BJ (cell line): ENCODE measurements at regions not wholly inside any gene's neighbourhood (a gene's known extent, or its start where the extent isn't known, plus 50 kb on each side); places are given as distances from the start of the nearest gene placed in this dataset.

Experiments
- CTCF ChIA-PET: fragments of 350-600 bp; formaldehyde crosslinking; extraction: SDS; loops from one replicate; lab custom pipeline; 2021; ENCODE audit warnings: antibody characterized with exemption, inconsistent platforms; lab: Yijun Ruan, JAX
- POLR2A ChIA-PET: fragments of 300-600 bp; sonication (Branson Sonifier 250); formaldehyde crosslinking; extraction: SDS; loops from one replicate; lab custom pipeline; 2021; ENCODE audit warnings: antibody characterized with exemption; lab: Charles Lee
- DNase-seq: peaks from one replicate; pipeline ENCODE4 v3.0.0-alpha.2; 2011; ENCODE audit warnings: low read depth
- H3K27me3 ChIP-seq: 2 replicates; pipeline ENCODE4 v1.6.0; 2011; ENCODE audit warnings: low read length; ENCODE audit not compliant: control insufficient read depth, insufficient read depth
- H3K36me3 ChIP-seq: 2 replicates; pipeline ENCODE4 v1.5.1; 2011; ENCODE audit warnings: low read length; ENCODE audit not compliant: control insufficient read depth, insufficient read depth
- H3K4me3 ChIP-seq: 2 replicates; pipeline ENCODE4 v1.5.1; 2011; ENCODE audit warnings: low read depth, mild to moderate bottlenecking, control low read depth, low read length
- CTCF ChIP-seq: IDR thresholded peaks from 2 replicates; pipeline ENCODE4 v1.5.1; 2011; ENCODE audit warnings: low read depth, mild to moderate bottlenecking, control low read depth, inconsistent platforms, low read length, moderate library complexity; ENCODE audit not compliant: insufficient read depth

DNA sequence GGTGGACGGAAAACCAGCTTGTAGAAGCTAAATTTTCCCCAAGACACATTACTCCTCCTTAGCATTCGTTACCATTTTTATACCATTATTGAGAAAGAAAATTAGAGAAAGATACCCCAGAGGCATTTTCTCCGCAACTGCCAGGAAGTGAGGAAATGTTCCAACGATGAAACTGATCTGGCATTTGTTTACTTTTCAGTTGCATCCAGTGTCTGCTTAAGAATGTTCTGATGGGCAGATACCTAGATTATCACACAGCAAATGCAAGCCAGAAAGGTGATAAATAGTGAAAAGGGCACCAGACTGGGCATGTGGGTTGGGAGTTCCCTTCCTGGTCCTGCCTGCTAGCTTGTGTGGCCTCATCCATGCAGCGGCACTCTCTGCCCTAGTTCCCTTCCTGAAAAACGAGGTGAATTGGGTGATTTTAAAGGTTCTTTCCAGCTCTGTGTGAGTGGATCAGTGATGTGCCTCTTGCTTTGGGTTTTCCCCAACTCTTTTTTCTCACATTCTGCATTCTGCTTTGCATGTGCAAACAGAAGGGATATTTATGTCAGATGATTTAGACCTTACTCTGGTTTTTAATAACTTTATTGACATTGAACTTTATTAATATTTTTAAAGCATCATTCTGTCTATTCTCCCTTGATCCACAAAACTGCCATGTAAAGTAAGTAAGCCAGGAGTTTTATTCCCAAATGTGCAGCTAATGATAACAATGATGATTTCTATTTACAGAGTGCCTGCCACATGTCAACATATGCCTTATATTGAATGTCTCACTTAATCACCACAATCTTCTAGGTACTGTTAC lies 139.6 kb downstream of the INSIG2 start:
- no peak overlapping the region for H3K4me3 ChIP-seq
- H3K36me3 ChIP-seq = no peaks in the 10 kb centered on the region
- ChIA-PET CTCF (interaction anchor here (0.7 to 1.7 kb wide), 4 partner anchors 9 to 1065 kb away, joined by 3 to 8 read pairs (median 4); no protein-coding TSS in a partner anchor), POLR2A (no interaction called here)
- H3K27me3 ChIP-seq = peaks cover 19% of the 10 kb centered on the region
- no peak for TF ChIP-seq CTCF
- DNase-seq = no peak

- POLR2A ChIA-PET = no interaction called here
- TF ChIP-seq CTCF = no peak
- no peak for DNase-seq
- H3K4me3 ChIP-seq = no peak overlapping the region
- CTCF ChIA-PET = no interaction called here
- no peaks in the 10 kb centered on the region for H3K36me3 ChIP-seq
- H3K27me3 ChIP-seq = peaks cover 21% of the 10 kb centered on the region
These were observed 137.4 kb downstream of the INSIG2 start for GRCh38 chr2:118225666-118226065.

GRCh38 chr2:118224895-118225311 lies 136.6 kb downstream of the INSIG2 start:
- CTCF ChIA-PET = interaction anchor here (1.3 kb wide), 1 partner anchor 636 kb away, joined by 3 read pairs; no protein-coding TSS in a partner anchor

DNA sequence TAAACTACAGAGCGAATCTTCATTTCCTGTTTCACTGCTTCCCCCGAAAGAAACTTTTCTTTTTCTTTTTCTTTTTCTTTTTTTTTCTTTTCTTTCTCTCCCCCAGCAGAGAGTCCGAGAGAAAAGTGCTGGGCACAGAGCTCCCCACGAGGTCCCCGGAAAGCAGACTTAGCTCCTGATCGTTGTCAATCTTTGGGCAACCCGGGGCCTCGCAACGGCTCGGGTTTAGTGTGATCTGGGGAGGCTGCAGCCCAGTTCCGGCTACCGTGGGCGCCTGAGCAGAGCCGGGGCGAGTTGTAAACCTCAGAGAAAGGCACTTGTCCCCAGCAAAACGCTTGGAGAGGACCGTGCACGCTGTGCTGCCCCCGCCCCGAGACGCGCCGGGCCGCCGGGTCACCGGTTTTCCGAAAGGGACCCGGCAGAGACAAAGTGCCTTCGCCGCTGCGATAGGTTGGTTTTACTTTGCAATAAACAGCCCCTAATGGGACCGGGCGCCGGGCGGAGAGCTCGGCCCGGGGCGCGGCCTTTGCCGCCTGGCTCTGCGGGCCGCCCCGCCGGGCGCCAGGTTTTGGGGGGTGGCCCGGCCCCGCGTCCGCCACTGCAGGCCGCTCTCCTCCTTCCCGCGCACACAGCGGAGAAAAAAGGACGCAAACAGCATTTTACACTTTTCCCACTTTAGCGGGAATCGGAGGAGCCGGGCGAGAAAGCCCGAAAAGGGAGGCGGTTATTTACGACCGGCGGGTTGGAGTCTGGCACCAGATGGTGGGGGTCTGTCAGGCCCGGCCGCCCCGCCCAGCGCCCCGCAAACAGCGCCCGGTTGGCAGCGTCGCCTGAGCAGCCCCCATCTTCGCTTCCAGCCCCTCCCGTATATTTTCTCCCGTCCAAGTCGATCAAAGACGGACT lies 136.0 kb downstream of the INSIG2 start:
- DNase-seq = no peak
- no peak for TF ChIP-seq CTCF
- Histone ChIP-seq H3K4me3 (peak overlapping the region; percentile 32), H3K27me3 (peaks cover 21% of the 10 kb centered on the region), H3K36me3 (no peaks in the 10 kb centered on the region)
- ChIA-PET POLR2A (no interaction called here), CTCF (interaction anchor here (0.9 to 4.1 kb wide), 5 partner anchors 13 to 637 kb away, joined by 3 to 35 read pairs (median 3); no protein-coding TSS in a partner anchor)

More at GRCh38 chr2:118224895-118225311, 136.6 kb downstream of the INSIG2 start:
- no peak for DNase-seq
- Histone ChIP-seq H3K4me3 (no peak overlapping the region), H3K36me3 (no peaks in the 10 kb centered on the region), H3K27me3 (peaks cover 21% of the 10 kb centered on the region)
- POLR2A ChIA-PET = no interaction called here
- TF ChIP-seq CTCF = no peak
